Stimulated activated CD4-positive, alpha-beta T cell treated with anti-CD3 and anti-CD28 coated beads, Interleukin-2, amount 100 ng/mL, for 24 hours (primary cell): ENCODE measurements at regions not wholly inside any gene's neighbourhood (a gene's known extent, or its start where the extent isn't known, plus 50 kb on each side); places are given as distances from the start of the nearest gene placed in this dataset.

Experiments
- DNase-seq, 2 donors: peaks; one replicate each; pipeline ENCODE4 v3.0.0-alpha.2; 2020

DNA sequence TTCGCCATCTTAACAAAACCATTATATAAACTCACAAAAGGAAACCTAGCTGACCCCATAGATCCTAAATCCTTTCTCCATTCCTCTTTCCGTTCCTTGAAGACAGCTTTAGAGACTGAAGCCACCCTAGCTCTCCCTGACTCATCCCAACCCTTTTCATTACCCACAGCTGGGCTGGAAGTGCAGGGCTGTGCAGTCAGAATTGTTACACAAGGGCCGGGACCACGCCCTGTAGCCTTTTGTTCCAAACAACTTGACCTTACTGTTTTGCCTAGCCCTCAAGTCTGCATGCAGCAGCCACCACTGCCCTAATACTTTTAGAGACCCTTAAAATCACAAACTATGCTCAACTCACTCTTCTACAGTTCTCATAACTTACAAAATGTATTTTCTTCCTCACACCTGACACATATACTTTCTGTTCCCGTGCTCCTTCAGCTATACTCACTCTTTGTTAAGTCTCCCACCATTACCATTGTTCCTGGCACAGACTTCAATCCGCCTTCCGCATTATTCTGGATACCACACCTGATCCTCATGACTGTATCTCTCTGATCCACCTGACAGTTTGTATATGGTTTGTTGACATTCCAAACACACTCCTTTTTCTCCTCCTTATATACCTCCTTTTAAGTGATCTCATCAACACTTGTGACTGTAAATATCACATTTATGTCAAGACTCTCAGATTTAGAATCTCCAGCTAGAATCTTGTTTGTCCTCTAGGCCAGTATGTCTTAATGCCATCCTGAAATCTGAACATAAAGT lies 208.7 kb downstream of the KITLG start:
- no peak for DNase-seq

DNA sequence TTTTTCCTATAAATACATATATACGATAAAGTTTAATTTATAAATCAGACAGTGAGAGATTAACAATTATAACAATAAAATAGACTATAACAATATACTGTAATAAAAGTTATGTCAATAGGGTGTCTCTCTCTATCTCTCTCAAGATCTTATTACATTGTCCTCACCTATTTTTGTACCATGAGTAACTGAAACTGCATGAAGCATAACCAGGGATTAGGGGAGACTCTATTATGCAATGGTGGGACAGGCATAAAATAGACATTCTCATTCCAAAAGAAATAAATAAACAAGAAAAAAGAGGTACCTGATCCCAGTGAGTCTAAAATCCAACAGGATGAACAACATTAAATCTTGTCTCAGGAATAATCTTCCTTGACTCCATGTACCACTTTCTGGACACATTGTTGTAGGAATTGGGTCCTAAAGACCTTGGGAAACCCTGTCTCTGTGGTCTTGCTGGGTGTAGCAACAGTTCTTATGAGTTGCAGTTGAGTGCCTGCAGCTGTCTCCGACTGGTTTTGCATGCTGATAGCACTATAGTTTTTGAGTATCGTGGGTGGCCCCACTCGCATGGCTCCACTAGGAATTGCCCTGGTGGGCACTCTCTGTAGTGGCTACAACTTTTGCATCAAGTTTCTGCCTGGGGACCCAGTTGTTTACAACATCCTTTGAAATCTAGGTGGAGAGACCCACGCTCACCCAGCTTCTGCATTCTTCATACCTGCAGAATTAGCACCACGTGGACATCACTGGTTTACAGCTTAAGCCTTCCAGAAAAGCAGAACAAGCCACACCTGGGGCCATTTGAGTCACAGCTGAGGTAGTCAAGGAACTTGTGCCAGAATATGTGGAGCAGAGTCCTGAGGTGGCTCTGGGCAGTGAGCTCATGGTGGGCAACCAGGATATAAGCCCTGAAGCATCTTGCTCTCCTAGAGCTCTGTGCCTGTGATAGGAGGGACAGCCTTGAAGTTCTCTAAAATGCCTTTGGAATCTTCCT lies 204.7 kb downstream of the KITLG start:
- no peak for DNase-seq

- DNase-seq: no peak
Measured at GRCh38 chr12:88377973-88378372, 202.3 kb downstream of the KITLG start.

DNA sequence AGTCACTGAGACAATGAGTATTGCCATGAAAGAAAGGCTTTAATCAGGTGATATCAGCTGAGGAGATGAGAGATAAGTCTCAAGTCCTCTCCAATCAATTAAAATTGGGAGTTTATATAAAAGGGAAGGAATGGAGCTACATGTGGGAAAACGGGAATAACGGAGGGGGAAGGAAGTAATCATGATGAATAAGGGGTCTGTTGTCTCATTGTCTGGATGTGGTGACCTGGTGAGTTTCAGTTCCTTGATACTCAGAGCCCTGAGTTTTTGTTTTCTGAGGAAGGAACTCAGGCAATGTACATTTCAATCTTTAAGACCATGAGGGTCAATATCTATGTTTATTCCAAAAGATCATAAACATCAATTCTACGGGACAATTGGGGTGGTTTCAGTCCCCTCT lies 198.8 kb downstream of the KITLG start:
- no peak for DNase-seq

GRCh38 chr12:88383405-88383804 lies 196.9 kb downstream of the KITLG start:
- no peak for DNase-seq

DNA sequence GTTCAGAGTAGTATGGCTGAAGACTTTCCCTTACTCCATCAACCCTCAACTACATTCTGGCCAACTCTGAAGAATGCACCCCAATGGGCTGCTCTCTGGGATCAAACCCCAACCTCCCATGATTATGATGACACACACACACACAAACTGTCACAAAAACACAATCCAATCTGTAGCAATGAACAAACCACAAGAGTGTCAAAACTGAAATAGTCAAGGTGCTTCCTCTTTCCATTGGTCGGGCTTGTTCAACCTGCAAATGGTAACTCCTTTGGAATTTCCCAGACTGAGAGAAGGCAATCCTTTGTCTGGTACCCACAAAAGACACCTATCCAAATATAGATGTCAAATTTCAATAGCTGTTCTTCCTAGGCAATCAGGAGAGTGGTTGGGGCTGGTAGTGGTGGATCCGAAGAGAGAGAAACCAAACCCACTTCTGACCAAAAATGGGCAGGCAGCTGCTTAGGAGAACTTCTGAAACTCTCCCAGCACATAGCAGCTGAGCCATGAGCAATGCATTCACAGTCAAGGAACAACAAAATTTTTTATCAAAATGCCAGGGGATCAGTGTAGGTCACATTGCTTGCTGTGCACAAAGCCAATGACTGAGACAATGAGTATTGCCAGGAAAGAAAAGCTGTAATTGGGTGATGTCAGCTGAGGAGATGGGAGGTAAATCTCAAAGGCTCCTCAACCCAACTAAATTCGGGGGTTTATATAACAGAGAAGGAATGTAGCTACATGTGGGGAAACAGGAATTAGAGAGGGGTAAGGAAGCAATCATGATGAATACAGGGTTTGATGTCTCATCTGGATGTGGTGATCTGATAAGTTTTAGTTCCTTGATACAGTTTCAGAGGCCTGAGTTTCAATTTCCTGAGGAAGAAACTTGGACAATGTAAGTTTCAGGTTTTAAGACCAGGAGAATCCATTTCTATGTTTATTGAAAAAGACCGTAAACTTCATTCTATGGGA lies 191.4 kb downstream of the KITLG start:
- no peak for DNase-seq

GRCh38 chr12:88390811-88391210 lies 189.5 kb downstream of the KITLG start:
- no peak for DNase-seq

DNA sequence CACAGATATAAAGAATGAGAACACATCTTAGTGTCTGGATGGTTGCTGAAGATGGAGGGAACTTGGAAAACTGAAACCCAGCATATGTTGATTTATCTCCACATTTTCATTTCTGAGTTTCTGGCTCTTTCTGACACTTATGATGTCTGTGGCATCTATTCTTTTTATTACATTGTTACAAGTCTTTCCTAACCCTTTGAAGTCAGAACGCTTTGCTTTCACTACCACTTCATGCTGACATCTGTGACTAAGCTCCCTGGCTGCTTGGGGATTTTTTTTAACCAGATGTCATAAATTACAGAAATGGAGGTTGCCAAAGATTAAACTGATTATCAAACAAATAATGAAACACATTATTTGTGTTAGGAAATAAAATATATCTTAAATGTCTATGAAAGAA lies 188.7 kb downstream of the KITLG start:
- no peak for DNase-seq

GRCh38 chr12:88393017-88393767 lies 187.1 kb downstream of the KITLG start:
- no peak for DNase-seq

DNA sequence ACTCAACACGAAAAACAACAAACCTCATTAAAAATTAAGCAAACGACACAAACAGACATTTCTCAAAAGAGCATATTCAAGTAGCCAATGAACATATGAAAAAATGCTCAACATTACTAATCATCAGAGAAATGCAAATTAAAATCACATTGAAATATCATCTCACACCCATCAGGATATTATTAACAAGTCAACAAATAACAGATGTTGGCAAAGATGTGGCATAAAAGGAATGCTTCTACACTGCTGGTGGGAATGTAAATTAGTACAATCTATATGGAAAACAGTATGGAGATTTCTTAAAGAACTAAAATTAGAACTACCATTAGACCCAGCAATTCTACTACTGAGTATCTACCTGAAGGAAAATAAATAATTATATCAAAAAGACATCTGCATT lies 182.2 kb downstream of the KITLG start:
- DNase-seq: no peak

GRCh38 chr12:88399811-88400210 lies 180.5 kb downstream of the KITLG start:
- DNase-seq: no peak

- no peak for DNase-seq
Measured at GRCh38 chr12:88400302-88400701, 180.0 kb downstream of the KITLG start.

DNA sequence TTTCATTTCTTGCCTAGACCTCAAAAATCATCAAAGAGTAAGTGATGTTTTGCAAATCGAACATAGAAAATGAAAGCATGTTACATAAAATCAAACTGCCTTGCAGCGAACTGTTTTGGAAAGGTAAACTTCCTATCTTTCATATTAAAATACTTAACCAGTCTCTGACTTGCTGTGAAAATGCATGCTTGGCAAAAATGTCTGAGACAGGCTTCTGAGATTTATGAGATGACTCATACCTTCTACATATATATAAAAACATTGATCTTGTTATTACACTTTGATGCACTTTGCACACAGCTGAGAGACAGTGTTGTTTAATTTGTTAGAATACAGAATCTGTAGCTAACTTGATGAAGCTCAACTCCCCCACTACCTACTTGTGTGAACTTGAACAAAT lies 179.1 kb downstream of the KITLG start:
- no peak for DNase-seq

DNA sequence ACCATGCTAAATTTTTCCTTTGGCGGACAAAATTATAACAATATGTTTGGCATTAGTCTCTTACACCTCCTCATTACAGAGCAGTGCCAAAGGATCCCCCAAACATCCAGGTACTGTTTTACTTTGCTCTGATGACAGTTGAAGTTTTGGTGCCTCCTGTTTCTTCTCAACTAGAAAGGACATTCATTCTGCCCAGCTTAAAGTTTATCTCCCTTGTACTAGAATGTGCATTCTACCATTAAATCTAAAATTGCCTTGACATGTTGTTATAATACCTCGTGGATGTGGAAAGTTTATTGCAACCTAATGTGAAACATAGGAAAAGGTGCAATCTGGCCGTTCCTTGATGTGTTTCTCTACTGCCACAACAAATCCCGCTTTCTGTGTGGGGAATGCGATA lies 173.4 kb downstream of the KITLG start:
- no peak for DNase-seq

GRCh38 chr12:88408823-88409222 lies 171.4 kb downstream of the KITLG start:
- DNase-seq: no peak

GRCh38 chr12:88409257-88409656 lies 171.0 kb downstream of the KITLG start:
- no peak for DNase-seq

- no peak for DNase-seq
Measured at GRCh38 chr12:88411689-88412088, 168.6 kb downstream of the KITLG start.

DNA sequence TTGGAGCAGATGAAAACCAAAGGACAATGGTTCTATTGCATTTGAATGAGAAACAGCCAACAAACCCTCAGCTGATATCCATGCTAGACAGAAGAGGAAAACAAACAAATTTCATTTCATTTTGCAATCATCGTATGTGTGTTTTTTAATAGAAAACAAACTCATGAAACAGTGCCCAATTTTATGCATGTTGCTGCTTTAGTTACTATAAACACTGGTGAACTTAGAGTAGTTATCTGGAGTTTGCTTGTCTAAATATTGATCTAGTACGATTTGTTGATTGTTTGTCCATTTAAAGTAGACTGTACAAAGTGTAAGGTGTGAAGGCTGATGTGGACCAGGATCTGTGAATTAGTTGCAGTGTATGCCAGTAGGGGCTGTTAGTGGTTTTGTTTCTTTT lies 166.6 kb downstream of the KITLG start:
- no peak for DNase-seq

DNA sequence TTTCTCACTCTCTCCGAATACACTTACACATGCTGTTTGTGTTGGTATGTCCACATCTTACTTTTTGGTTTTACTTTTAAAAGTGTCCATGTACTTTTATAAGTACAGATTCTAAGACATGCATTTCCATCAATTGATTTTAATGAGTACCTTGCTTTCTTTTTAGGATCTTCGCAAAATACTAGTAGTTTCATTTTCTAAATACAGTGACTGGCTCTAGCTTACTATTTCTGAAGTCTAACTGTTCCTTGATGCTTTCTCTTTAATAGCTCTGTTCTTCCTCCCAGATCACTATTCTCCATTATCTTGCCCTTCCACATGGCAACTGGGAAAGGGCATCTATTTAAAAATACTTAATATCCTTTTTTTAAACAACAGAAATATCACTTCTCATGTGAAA lies 164.1 kb downstream of the KITLG start:
- no peak for DNase-seq

- no peak for DNase-seq
Measured at GRCh38 chr12:88416786-88417185, 163.5 kb downstream of the KITLG start.

DNA sequence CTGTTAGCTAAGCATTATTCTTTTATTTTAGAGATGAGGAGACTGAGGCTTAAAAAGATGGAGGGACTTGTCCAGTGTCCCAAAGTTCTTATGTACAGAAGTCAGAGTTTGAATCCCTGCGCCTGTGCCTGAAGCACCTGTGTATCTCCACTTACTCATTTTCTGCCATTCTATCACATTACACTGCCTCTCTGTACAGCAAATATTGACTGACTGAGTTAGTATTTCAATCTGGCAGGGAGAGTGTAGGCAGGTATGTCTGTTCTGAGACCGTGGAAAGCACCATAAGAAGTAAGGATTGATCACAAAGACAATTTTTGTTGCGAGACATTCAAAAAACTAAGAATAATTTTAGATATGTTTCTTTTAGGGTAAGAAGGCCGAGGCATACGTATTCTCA lies 162.7 kb downstream of the KITLG start:
- no peak for DNase-seq

- DNase-seq: no peak
Measured at GRCh38 chr12:88418856-88419497, 161.3 kb downstream of the KITLG start.
